GM21723 (cell line): ENCODE measurements at regions not wholly inside any gene's neighbourhood (a gene's known extent, or its start where the extent isn't known, plus 50 kb on each side); places are given as distances from the start of the nearest gene placed in this dataset.
"Not testable (repeated sequence)": the region's sequence is repeated elsewhere in the genome, so short reads cannot be mapped to it uniquely, and the experiment has no call there.

ENCODE experiments used
- ATAC-seq: cut with Tn5 transposase; IDR thresholded peaks from one replicate; pipeline ENCODE4 v1.9.1; 2021; ENCODE audit warnings: mild to moderate bottlenecking, moderate library complexity; ENCODE audit not compliant: unreplicated experiment

- peak; percentile 27 for ATAC-seq
These were observed 204.5 kb upstream of the G2E3 start for GRCh38 chr14:30354439-30354838.

GRCh38 chr14:30355431-30355913 lies 203.5 kb upstream of the G2E3 start:
- peak; percentile 60 for ATAC-seq

- no peak for ATAC-seq
These were observed 202.3 kb upstream of the G2E3 start for GRCh38 chr14:30356438-30357202.

GRCh38 chr14:30357791-30358190 lies 201.2 kb upstream of the G2E3 start:
- no peak for ATAC-seq

- no peak for ATAC-seq
These were observed 196.4 kb upstream of the G2E3 start for GRCh38 chr14:30362369-30363218.

GRCh38 chr14:30363219-30363880 lies 195.6 kb upstream of the G2E3 start:
- ATAC-seq, result not testable (repeated sequence)

- ATAC-seq, result no peak
These were observed 189.3 kb upstream of the G2E3 start for GRCh38 chr14:30369502-30370180.

GRCh38 chr14:30373053-30373452 lies 185.9 kb upstream of the G2E3 start:
- no peak for ATAC-seq

- ATAC-seq, result no peak
These were observed 185.4 kb upstream of the G2E3 start for GRCh38 chr14:30373526-30373925.

- ATAC-seq, result peak; percentile 96
These were observed 183.6 kb upstream of the G2E3 start for GRCh38 chr14:30375296-30375892.

- ATAC-seq, result no peak
These were observed 177.0 kb upstream of the G2E3 start for GRCh38 chr14:30381861-30382480.

GRCh38 chr14:30385925-30386324 lies 173.0 kb upstream of the G2E3 start:
- ATAC-seq, result no peak

GRCh38 chr14:30387871-30388270 lies 171.1 kb upstream of the G2E3 start:
- ATAC-seq, result no peak

GRCh38 chr14:30389134-30389876 lies 169.7 kb upstream of the G2E3 start:
- no peak for ATAC-seq

- no peak for ATAC-seq
These were observed 169.0 kb upstream of the G2E3 start for GRCh38 chr14:30389877-30390385.

GRCh38 chr14:30395065-30395464 lies 163.9 kb upstream of the G2E3 start:
- no peak for ATAC-seq

GRCh38 chr14:30402846-30403245 lies 156.1 kb upstream of the G2E3 start:
- ATAC-seq, result no peak

GRCh38 chr14:30403791-30404190 lies 155.2 kb upstream of the G2E3 start:
- no peak for ATAC-seq

- ATAC-seq, result not testable (repeated sequence)
These were observed 149.4 kb upstream of the G2E3 start for GRCh38 chr14:30409508-30410015.
